HCT116 (cell line): ENCODE measurements at regions not wholly inside any gene's neighbourhood (a gene's known extent, or its start where the extent isn't known, plus 50 kb on each side); places are given as distances from the start of the nearest gene placed in this dataset.

Experiments used
- ATAC-seq: fragments of 200-7000 bp; cut with Tn5 transposase; 2 replicates; pipeline ENCODE4 v1.9.1; 2020; ENCODE audit warnings: mild to moderate bottlenecking, moderate library complexity
- BruUV-seq: library from RNA; stranded (reverse); fragments of 400-500 nt; replicated peaks from 2 replicates; lab custom pipeline; 2021; lab: Mats Ljungman, UMichigan
- CTCF ChIA-PET: fragments of 300-600 bp; sonication (Branson Sonifier 250); formaldehyde crosslinking; loops from one replicate; lab custom pipeline; 2021; ENCODE audit warnings: antibody characterized with exemption; lab: Charles Lee
- POLR2A ChIA-PET: fragments of 300-600, 350-600 bp; sonication (Branson Sonifier 250); formaldehyde crosslinking; loops from one replicate; lab custom pipeline; 2021; ENCODE audit warnings: antibody characterized with exemption; lab: Charles Lee
- RAD21 ChIA-PET, 2 experiments: fragments of 300-600 bp; sonication (Branson Sonifier 250); formaldehyde crosslinking; loops; one replicate each; lab custom pipeline; 2023; ENCODE audit warnings: low total read pairs in 2 of 2; ENCODE audit not compliant: uncharacterized antibody in 2 of 2, unreplicated experiment in 2 of 2, low non-redundant PET in 1 of 2; lab: Charles Lee
- DNase-seq: peaks from one replicate; pipeline ENCODE4 v3.0.0-alpha.2; 2010; ENCODE audit warnings: low read depth, low spot score
- H2AFZ ChIP-seq: fragments of 200-600 bp; shearing (Covaris generic), sonication (generic); 2 replicates; pipeline ENCODE4 v1.6.1; 2017; ENCODE audit warnings: low read depth, mixed run types, mixed read lengths, antibody characterized with exemption, low read length; ENCODE audit not compliant: poor library complexity, severe bottlenecking
- H3K27ac ChIP-seq: 2 replicates; pipeline ENCODE4 v1.5.1; 2012; ENCODE audit warnings: low read depth, low read length
- H3K27me3 ChIP-seq: fragments of 200-600 bp; sonication (generic); 2 replicates; pipeline ENCODE4 v1.6.1; 2016; ENCODE audit warnings: mixed run types, low read length, mixed read lengths; ENCODE audit not compliant: insufficient read depth
- H3K36me3 ChIP-seq, 2 experiments: fragments of 200-500 bp in 1 of 2; fragments of 200-600 bp in 1 of 2; sonication (Bioruptor generic) in 1 of 2; sonication (generic) in 1 of 2; 2 replicates each; pipeline versions ENCODE4 v1.5.1 to v1.6.1; 2014 to 2016; ENCODE audit warnings: low read length in 2 of 2, inconsistent platforms in 1 of 2, mixed read lengths in 1 of 2, mixed run types in 1 of 2; ENCODE audit not compliant: insufficient read depth in 2 of 2, control insufficient read depth in 1 of 2
- H3K4me1 ChIP-seq, 2 experiments: fragments of 200-600 bp in 1 of 2; sonication (generic) in 1 of 2; 2 replicates each; pipeline versions ENCODE4 v1.5.1 to v1.6.1; 2012 to 2017; ENCODE audit warnings: low read length in 2 of 2, inconsistent platforms in 1 of 2, mild to moderate bottlenecking in 1 of 2, mixed read lengths in 1 of 2, mixed run types in 1 of 2, moderate library complexity in 1 of 2; ENCODE audit not compliant: insufficient read depth in 2 of 2, control insufficient read depth in 1 of 2
- H3K4me2 ChIP-seq: fragments of 200-600 bp; sonication (generic); 2 replicates; pipeline ENCODE4 v1.6.1; 2017; ENCODE audit warnings: mixed run types, low read length, mixed read lengths
- H3K4me3 ChIP-seq, 2 experiments: fragments of 200-600 bp in 1 of 2; sonication (generic) in 1 of 2; replicated peaks in 1 of 2; 2 replicates each; pipeline ENCODE4 v1.5.1; 2011 to 2016; ENCODE audit warnings: low read length in 2 of 2, control low read depth in 1 of 2, low read depth in 1 of 2, mild to moderate bottlenecking in 1 of 2, mixed read lengths in 1 of 2, mixed run types in 1 of 2
- H3K79me2 ChIP-seq: fragments of 200-600 bp; sonication (generic); 2 replicates; pipeline ENCODE4 v1.6.1; 2017; ENCODE audit warnings: mild to moderate bottlenecking, mixed run types, low read length, moderate library complexity, mixed read lengths; ENCODE audit not compliant: insufficient read depth
- H3K9ac ChIP-seq: fragments of 200-600 bp; sonication (generic); 2 replicates; pipeline ENCODE4 v1.6.1; 2016; ENCODE audit warnings: low read length, mixed read lengths
- H3K9me2 ChIP-seq: fragments of 200-600 bp; sonication (generic), shearing (Covaris generic); 2 replicates; pipeline ENCODE4 v1.6.1; 2017; ENCODE audit warnings: mixed run types, mild to moderate bottlenecking, moderate library complexity; ENCODE audit not compliant: insufficient read depth
- H3K9me3 ChIP-seq, 2 experiments: fragments of 200-500 bp in 1 of 2; fragments of 200-600 bp in 1 of 2; sonication (Bioruptor generic) in 1 of 2; sonication (generic) in 1 of 2; 2 replicates each; pipeline ENCODE4 v1.6.1; 2014 to 2017; ENCODE audit warnings: low read length in 2 of 2, mixed read lengths in 2 of 2, inconsistent platforms in 1 of 2, low read depth in 1 of 2, mild to moderate bottlenecking in 1 of 2, mixed run types in 1 of 2, moderate library complexity in 1 of 2; ENCODE audit not compliant: control insufficient read depth in 1 of 2, insufficient read depth in 1 of 2
- H4K20me1 ChIP-seq: fragments of 200-600 bp; sonication (generic), shearing (Covaris generic); 2 replicates; pipeline ENCODE4 v1.6.1; 2017; ENCODE audit warnings: mixed run types, mild to moderate bottlenecking, moderate library complexity; ENCODE audit not compliant: insufficient read depth
- CBX3 ChIP-seq: IDR thresholded peaks from 2 replicates; pipeline ENCODE4 v1.6.1; 2012; ENCODE audit warnings: low read depth
- EGR1 ChIP-seq: IDR thresholded peaks from 2 replicates; pipeline ENCODE4 v1.6.1; 2012; ENCODE audit warnings: low read depth
- ELF1 ChIP-seq: IDR thresholded peaks from 2 replicates; pipeline ENCODE4 v1.6.1; 2012; ENCODE audit warnings: low read depth, borderline replicate concordance
- EZH2 ChIP-seq: fragments of 200-600 bp; sonication (generic); IDR thresholded peaks from 2 replicates; pipeline ENCODE4 v1.6.1; 2017; ENCODE audit warnings: antibody characterized with exemption, mixed run types
- POLR2AphosphoS5 ChIP-seq: IDR thresholded peaks from 2 replicates; pipeline ENCODE4 v1.6.1; 2011; ENCODE audit warnings: mild to moderate bottlenecking, low read depth, low read length, moderate library complexity
- RAD21 ChIP-seq: IDR thresholded peaks from 2 replicates; pipeline ENCODE4 v1.6.1; 2012; ENCODE audit warnings: low read depth, mild to moderate bottlenecking
- SRF ChIP-seq: IDR thresholded peaks from 2 replicates; pipeline ENCODE4 v1.6.1; 2012; ENCODE audit warnings: low read depth
- TCF7L2 ChIP-seq: IDR thresholded peaks from 2 replicates; pipeline ENCODE4 v1.7.0; 2011; ENCODE audit warnings: borderline replicate concordance, inconsistent platforms; ENCODE audit not compliant: insufficient read depth, insufficient read length; ENCODE audit errors: extremely low read depth
- YY1 ChIP-seq: IDR thresholded peaks from 2 replicates; pipeline ENCODE4 v1.6.1; 2011; ENCODE audit warnings: low read length, low read depth, moderate library complexity, mild to moderate bottlenecking; ENCODE audit not compliant: insufficient replicate concordance; ENCODE audit errors: extremely low read depth
- ZFX ChIP-seq: fragments of 450-650 bp; IDR thresholded peaks from 2 replicates; pipeline ENCODE4 v1.6.1; 2017
- ZNF274 ChIP-seq: fragments of 200-500 bp; sonication (Bioruptor generic); IDR thresholded peaks from 2 replicates; pipeline ENCODE4 v1.6.1; 2014; ENCODE audit warnings: mild to moderate bottlenecking, low read depth, low read length, inconsistent platforms
- intact Hi-C: fragments of 100-400 bp; cut with micrococcal nuclease; formaldehyde crosslinking; loops from 2 replicates; pipeline ENCODE4 v1.10.0; 2022
- TF ChIP-seq, protein P1 (sequence below): IDR thresholded peaks from 2 replicates; pipeline ENCODE4 v1.6.1; 2012
- TF ChIP-seq, protein P2 (sequence below): IDR thresholded peaks from 2 replicates; pipeline ENCODE4 v1.6.1; 2012; ENCODE audit warnings: low read depth
- TF ChIP-seq, protein P3 (sequence below), 3 experiments: fragments of 200-600 bp in 1 of 3; sonication (generic) in 1 of 3; IDR thresholded peaks in 2 of 3; conservative IDR thresholded peaks in 1 of 3; 2 replicates each; pipeline ENCODE4 v1.5.1; 2012 to 2017; ENCODE audit warnings: low read depth in 2 of 3, low read length in 2 of 3, antibody characterized with exemption in 1 of 3, borderline replicate concordance in 1 of 3, control low read depth in 1 of 3, mild to moderate bottlenecking in 1 of 3, mixed read lengths in 1 of 3, mixed run types in 1 of 3, moderate library complexity in 1 of 3; ENCODE audit not compliant: insufficient read depth in 1 of 3
- TF ChIP-seq, protein P4 (sequence below): IDR thresholded peaks from 2 replicates; pipeline ENCODE4 v1.6.1; 2012

DNA sequence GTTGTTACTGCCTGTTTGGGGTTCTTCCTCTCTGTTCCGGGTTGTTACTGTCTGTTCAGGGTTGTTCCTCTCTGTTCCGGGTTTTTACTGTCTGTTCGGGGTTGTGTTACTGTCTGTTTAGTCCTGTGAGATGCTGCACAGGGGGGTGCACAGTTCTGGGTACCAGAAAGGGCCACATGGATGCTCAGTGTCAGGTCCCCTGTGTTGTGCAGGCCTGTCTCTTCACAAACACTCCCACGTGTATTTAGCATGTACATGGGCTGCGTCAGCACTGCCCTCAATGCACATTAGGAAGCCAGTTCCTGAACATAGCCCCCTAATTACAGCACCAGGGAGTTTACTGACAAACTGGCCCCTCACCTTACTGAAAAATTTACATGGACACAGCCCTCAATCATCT is 118.5 kb downstream of the DLL1 start:
- BruUV-seq: no TSS peak

DNA sequence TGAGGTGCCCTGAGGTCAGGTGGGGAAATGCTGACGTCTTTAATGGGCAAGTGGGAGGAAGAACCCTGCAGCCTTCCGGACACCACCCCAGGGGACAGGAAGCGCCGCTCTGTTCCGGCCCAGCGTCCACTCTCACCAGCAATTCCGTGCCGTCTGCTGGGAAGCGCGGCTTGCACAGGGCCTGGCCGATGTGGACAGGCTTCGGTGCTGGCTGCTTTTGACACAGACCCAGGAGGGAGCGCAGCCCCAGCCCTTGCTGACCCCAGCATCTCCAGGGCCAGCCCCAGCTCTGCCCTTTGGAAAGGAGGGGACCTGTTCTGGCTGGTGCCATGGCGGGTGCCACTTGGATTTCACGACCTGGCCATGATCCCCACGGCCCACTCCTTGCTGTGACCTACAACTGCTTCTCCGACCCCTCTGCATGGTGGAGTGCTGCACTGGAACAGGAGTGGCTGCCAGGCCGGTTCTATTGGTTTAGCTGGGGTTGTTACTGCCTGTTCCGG is 123.2 kb downstream of the DLL1 start:
- no peaks in the 10 kb centered on the region for H3K9me2 ChIP-seq
- ChIA-PET RAD21 (no interaction called here), POLR2A (no interaction called here), CTCF (no interaction called here)
- no peaks in the 10 kb centered on the region for H3K36me3 ChIP-seq
- intact Hi-C loops: loop anchor here (10.0 kb wide), 1 partner anchor 97 kb away; no protein-coding TSS in a partner anchor
- no peaks in the 10 kb centered on the region for H3K4me1 ChIP-seq
- no peak overlapping the region for H3K4me3 ChIP-seq
- no peaks in the 10 kb centered on the region for H4K20me1 ChIP-seq
- no peaks in the 10 kb centered on the region for H3K27me3 ChIP-seq
- H3K9ac ChIP-seq: no peak overlapping the region
- H2AFZ ChIP-seq: no peak overlapping the region
- no peak for DNase-seq
- ATAC-seq: no peak
- H3K9me3 ChIP-seq: peaks cover 0 to 21% of the 10 kb centered on the region in 2 experiments; a peak in 2 of 4 replicates
- no peak overlapping the region for H3K4me2 ChIP-seq
- no peak overlapping the region for H3K27ac ChIP-seq
- no peaks in the 10 kb centered on the region for H3K79me2 ChIP-seq
- BruUV-seq: no TSS peak
- TF ChIP-seq EZH2: no peak
- TF ChIP-seq, protein P1, sequence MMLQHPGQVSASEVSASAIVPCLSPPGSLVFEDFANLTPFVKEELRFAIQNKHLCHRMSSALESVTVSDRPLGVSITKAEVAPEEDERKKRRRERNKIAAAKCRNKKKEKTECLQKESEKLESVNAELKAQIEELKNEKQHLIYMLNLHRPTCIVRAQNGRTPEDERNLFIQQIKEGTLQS: no peak
- TF ChIP-seq, protein P2, sequence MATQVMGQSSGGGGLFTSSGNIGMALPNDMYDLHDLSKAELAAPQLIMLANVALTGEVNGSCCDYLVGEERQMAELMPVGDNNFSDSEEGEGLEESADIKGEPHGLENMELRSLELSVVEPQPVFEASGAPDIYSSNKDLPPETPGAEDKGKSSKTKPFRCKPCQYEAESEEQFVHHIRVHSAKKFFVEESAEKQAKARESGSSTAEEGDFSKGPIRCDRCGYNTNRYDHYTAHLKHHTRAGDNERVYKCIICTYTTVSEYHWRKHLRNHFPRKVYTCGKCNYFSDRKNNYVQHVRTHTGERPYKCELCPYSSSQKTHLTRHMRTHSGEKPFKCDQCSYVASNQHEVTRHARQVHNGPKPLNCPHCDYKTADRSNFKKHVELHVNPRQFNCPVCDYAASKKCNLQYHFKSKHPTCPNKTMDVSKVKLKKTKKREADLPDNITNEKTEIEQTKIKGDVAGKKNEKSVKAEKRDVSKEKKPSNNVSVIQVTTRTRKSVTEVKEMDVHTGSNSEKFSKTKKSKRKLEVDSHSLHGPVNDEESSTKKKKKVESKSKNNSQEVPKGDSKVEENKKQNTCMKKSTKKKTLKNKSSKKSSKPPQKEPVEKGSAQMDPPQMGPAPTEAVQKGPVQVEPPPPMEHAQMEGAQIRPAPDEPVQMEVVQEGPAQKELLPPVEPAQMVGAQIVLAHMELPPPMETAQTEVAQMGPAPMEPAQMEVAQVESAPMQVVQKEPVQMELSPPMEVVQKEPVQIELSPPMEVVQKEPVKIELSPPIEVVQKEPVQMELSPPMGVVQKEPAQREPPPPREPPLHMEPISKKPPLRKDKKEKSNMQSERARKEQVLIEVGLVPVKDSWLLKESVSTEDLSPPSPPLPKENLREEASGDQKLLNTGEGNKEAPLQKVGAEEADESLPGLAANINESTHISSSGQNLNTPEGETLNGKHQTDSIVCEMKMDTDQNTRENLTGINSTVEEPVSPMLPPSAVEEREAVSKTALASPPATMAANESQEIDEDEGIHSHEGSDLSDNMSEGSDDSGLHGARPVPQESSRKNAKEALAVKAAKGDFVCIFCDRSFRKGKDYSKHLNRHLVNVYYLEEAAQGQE: no peak
- no peak for TF ChIP-seq YY1
- no peak for TF ChIP-seq ZNF274
- no peak for TF ChIP-seq ELF1
- no peak for TF ChIP-seq SRF
- no peak for TF ChIP-seq POLR2AphosphoS5
- TF ChIP-seq, protein P3, sequence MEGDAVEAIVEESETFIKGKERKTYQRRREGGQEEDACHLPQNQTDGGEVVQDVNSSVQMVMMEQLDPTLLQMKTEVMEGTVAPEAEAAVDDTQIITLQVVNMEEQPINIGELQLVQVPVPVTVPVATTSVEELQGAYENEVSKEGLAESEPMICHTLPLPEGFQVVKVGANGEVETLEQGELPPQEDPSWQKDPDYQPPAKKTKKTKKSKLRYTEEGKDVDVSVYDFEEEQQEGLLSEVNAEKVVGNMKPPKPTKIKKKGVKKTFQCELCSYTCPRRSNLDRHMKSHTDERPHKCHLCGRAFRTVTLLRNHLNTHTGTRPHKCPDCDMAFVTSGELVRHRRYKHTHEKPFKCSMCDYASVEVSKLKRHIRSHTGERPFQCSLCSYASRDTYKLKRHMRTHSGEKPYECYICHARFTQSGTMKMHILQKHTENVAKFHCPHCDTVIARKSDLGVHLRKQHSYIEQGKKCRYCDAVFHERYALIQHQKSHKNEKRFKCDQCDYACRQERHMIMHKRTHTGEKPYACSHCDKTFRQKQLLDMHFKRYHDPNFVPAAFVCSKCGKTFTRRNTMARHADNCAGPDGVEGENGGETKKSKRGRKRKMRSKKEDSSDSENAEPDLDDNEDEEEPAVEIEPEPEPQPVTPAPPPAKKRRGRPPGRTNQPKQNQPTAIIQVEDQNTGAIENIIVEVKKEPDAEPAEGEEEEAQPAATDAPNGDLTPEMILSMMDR (IDR thresholded peaks at IDR 0.05 in 2 of 3, conservative IDR thresholded peaks at IDR 0.05 in 1 of 3; ENCODE audit: borderline replicate concordance in 1 of 3, insufficient read depth in 1 of 3, low read depth in 2 of 3, low read length in 2 of 3): no peak
- no peak for TF ChIP-seq CBX3
- no peak for TF ChIP-seq ZFX

More for the DNA sequence above, 118.5 kb downstream of the DLL1 start:
- Histone ChIP-seq H3K4me2 (no peak overlapping the region), H3K9me3 (peaks cover 0 to 21% of the 10 kb centered on the region in 2 experiments; a peak in 2 of 4 replicates), H3K27me3 (no peaks in the 10 kb centered on the region), H3K9ac (no peak overlapping the region), H3K9me2 (no peaks in the 10 kb centered on the region), H2AFZ (no peak overlapping the region), H3K4me3 (no peak overlapping the region), H3K36me3 (no peaks in the 10 kb centered on the region), H3K79me2 (no peaks in the 10 kb centered on the region), H3K4me1 (peaks cover 8 to 13% of the 10 kb centered on the region in 2 experiments), H4K20me1 (no peaks in the 10 kb centered on the region), H3K27ac (no peak overlapping the region)
- RAD21 ChIA-PET: no interaction called here
- POLR2A ChIA-PET: no interaction called here
- intact Hi-C loops: no loop called here
- TF ChIP-seq RAD21: no peak
- TF ChIP-seq EGR1: no peak
- no peak for TF ChIP-seq TCF7L2
- TF ChIP-seq POLR2AphosphoS5: no peak
- TF ChIP-seq, protein P1: no peak
- TF ChIP-seq, protein P4, sequence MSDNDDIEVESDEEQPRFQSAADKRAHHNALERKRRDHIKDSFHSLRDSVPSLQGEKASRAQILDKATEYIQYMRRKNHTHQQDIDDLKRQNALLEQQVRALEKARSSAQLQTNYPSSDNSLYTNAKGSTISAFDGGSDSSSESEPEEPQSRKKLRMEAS: no peak
- CTCF ChIA-PET: no interaction called here
- ATAC-seq: no peak
- DNase-seq: no peak
